Mucosa of descending colon (tissue), 3 donors: ENCODE measurements at regions not wholly inside any gene's neighbourhood (a gene's known extent, or its start where the extent isn't known, plus 50 kb on each side); places are given as distances from the start of the nearest gene placed in this dataset.

Source experiments
- ATAC-seq: fragments of 200-7000 bp; cut with Tn5 transposase; one replicate; pipeline ENCODE4 v1.9.1; 2020; ENCODE audit warnings: mild to moderate bottlenecking, moderate library complexity
- DNase-seq, 3 donors: peaks; one replicate each; pipeline ENCODE4 v3.0.0-alpha.2; 2020
- H3K36me3 ChIP-seq: fragments of 200-600 bp; one replicate; pipeline ENCODE4 v1.8.0; 2021; ENCODE audit warnings: low read depth, mild to moderate bottlenecking
- H3K4me1 ChIP-seq: fragments of 200-600 bp; one replicate; pipeline ENCODE4 v1.8.0; 2021; ENCODE audit warnings: low read depth, mild to moderate bottlenecking
- H3K4me3 ChIP-seq: fragments of 200-600 bp; one replicate; pipeline ENCODE4 v1.8.0; 2021; ENCODE audit warnings: mild to moderate bottlenecking
- H3K9me3 ChIP-seq: fragments of 200-600 bp; one replicate; pipeline ENCODE4 v1.8.0; 2021; ENCODE audit warnings: mild to moderate bottlenecking
- CTCF ChIP-seq: fragments of 200-600 bp; IDR thresholded peaks from one replicate; pipeline ENCODE4 v1.8.0; 2022; ENCODE audit warnings: antibody characterized with exemption, mild to moderate bottlenecking
- intact Hi-C, 2 donors: fragments of 100-400 bp; cut with DNase I in 1 of 2; cut with micrococcal nuclease in 1 of 2; formaldehyde crosslinking; loops; one replicate each; pipeline versions ENCODE4 v1.11.0 to v1.11.1; 2022; cut with DNase I, micrococcal nuclease
- donor health status: DM: no; HTN: no; CAD: no; lungs with moderate emphysema.
- donor health status: DM: no; HTN: no; CAD: no.
- donor health status: DM: no; HTN: yes; CAD: no.

- H3K4me3 ChIP-seq, result no peak overlapping the region
- H3K36me3 ChIP-seq, result no peaks in the 10 kb centered on the region
- peak in 1 of 3 donors; percentile 27 for DNase-seq
- intact Hi-C loops, result no loop called here
- ATAC-seq, result no peak
- TF ChIP-seq CTCF, result no peak
- no peaks in the 10 kb centered on the region for H3K4me1 ChIP-seq
- H3K9me3 ChIP-seq, result peaks cover 6% of the 10 kb centered on the region
These were observed 235.1 kb upstream of the RUNX1 start for GRCh38 chr21:35284199-35284598.

- intact Hi-C loops, result no loop called here
- TF ChIP-seq CTCF, result no peak
- ATAC-seq, result no peak
These were observed 233.8 kb upstream of the RUNX1 start for GRCh38 chr21:35282944-35283343.

GRCh38 chr21:35281956-35282355 lies 232.9 kb upstream of the RUNX1 start:
- peaks cover 1% of the 10 kb centered on the region for H3K9me3 ChIP-seq
- no peak for ATAC-seq
- no peak overlapping the region for H3K4me3 ChIP-seq
- no peaks in the 10 kb centered on the region for H3K4me1 ChIP-seq
- no peak for DNase-seq
- TF ChIP-seq CTCF, result no peak
- no peaks in the 10 kb centered on the region for H3K36me3 ChIP-seq
- intact Hi-C loops, result no loop called here

More at GRCh38 chr21:35282944-35283343, 233.8 kb upstream of the RUNX1 start:
- no peaks in the 10 kb centered on the region for H3K4me1 ChIP-seq
- no peak for DNase-seq
- no peaks in the 10 kb centered on the region for H3K36me3 ChIP-seq
- H3K4me3 ChIP-seq, result no peak overlapping the region
- H3K9me3 ChIP-seq, result peaks cover 6% of the 10 kb centered on the region

- Histone ChIP-seq H3K9me3 (no peaks in the 10 kb centered on the region), H3K4me1 (peaks cover 4% of the 10 kb centered on the region), H3K4me3 (no peak overlapping the region), H3K36me3 (no peaks in the 10 kb centered on the region)
- no peak for DNase-seq
- intact Hi-C loops, result no loop called here
- no peak for TF ChIP-seq CTCF
- no peak for ATAC-seq
These were observed 231.1 kb upstream of the RUNX1 start for GRCh38 chr21:35280231-35280630.

GRCh38 chr21:35275776-35276175 lies 226.7 kb upstream of the RUNX1 start:
- DNase-seq (no peak), ATAC-seq (no peak)
- intact Hi-C loops, result no loop called here
- no peaks in the 10 kb centered on the region for H3K36me3 ChIP-seq
- no peak for TF ChIP-seq CTCF
- no peaks in the 10 kb centered on the region for H3K9me3 ChIP-seq
- H3K4me1 ChIP-seq, result peaks cover 4% of the 10 kb centered on the region
- H3K4me3 ChIP-seq, result no peak overlapping the region

GRCh38 chr21:35274923-35275322 lies 225.8 kb upstream of the RUNX1 start:
- no peak for TF ChIP-seq CTCF
- DNase-seq, result no peak

More at GRCh38 chr21:35274923-35275322, 225.8 kb upstream of the RUNX1 start:
- H3K9me3 ChIP-seq, result no peaks in the 10 kb centered on the region
- intact Hi-C loops, result no loop called here
- H3K4me3 ChIP-seq, result no peak overlapping the region
- H3K36me3 ChIP-seq, result no peaks in the 10 kb centered on the region
- peaks cover 4% of the 10 kb centered on the region for H3K4me1 ChIP-seq
- ATAC-seq, result no peak
